Suppressor macrophage (primary cell): ENCODE measurements at regions not wholly inside any gene's neighbourhood (a gene's known extent, or its start where the extent isn't known, plus 50 kb on each side); places are given as distances from the start of the nearest gene placed in this dataset.

Experiments used
- DNase-seq, 4 experiments: peaks; one replicate each; pipeline ENCODE4 v3.0.0-alpha.2; 2020 to 2022

DNA sequence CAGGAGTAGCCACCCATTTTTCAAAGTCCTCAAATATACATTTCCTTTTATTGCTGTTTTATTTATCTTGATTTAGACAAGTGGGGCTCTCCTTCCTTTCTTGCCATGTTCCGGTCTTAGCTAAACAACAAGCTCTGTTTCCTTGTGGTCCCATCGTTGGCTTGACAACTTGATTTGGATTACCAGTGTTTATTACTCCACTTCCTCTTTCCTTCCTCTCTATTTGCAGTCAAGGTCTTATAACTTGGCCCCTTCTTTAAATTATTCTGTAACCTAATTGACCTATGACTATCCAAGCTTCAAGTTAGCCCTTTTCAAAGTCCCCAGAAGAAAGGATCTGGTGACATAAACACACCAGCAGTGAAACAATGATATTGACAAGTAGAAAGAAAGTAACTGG lies 130.6 kb upstream of the STT3B start:
- peak; percentile 9 to 53 (median 26) for DNase-seq

DNA sequence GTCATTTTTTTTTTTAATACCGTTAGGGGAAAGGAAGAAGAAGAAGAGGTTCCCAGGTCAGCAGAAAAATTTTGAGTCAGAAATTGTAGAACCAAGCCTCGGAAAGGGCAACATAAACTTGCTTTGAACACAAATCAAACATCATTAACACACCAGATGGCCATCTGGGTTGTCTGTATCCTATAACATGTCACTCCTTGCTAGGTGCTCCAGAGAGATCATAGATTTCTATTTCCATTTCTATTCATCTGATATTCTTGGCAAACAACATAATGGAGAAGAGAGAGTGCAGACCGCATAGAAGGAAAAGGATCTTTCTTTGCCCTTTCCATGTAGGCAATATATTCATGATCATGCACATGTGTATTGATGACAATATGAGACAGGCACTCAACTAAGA lies 129.5 kb upstream of the STT3B start:
- no peak for DNase-seq

DNA sequence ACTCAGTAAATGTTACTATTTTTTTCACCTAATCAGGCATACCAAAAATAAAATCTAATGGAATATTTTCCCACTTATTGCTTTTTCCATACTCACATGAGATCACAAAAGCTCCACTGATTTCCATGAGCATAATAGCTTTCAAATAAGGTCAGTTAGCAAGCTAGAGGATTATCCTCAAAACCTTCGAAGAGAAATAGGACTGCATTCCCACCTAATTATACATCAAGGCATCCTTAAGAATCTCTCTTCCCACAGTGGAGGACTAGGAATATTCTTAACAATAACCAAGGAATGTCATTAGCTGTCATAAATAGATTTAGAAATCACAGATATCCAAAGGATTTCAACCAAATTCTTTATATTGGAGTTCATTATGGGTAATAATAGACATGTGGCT lies 127.9 kb upstream of the STT3B start:
- no peak for DNase-seq

DNA sequence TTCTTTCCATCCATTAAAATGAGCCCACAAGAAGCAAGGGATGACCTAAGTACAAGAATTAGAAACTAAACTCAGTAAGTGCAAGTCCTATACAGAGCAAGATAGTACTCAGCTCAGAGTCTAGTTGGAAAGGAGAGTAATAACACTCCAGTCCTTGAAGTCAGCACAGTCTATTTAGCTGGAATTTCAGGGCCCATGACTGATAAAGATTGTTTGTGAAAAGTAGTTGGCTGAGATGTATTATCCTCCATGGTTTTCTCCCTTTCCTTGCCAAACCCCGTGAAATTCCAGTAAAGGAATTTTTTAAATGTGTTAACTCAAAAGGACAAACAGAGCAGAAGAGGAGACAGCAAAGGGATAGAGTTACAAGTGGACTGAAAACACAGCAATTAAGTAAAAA lies 127.2 kb upstream of the STT3B start:
- DNase-seq, result no peak

DNA sequence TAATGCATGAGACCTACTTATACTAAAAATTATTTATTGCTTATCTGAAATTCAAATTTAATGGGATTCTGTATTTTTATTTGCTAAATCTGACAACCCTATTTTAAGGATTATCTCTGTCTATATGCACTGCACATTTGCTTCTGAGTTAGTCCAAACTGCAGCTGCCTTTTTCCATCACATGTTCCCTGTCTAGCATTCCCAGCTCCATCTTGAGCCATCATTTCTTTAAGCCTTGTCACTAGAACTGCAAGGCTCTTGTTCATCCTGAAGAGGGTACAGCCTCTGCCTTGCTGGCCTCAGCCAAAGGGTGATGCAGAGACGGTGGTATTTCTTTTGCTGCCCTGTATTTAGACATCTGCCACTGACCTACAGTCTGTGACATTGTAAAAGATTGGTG lies 125.8 kb upstream of the STT3B start:
- no peak for DNase-seq

DNA sequence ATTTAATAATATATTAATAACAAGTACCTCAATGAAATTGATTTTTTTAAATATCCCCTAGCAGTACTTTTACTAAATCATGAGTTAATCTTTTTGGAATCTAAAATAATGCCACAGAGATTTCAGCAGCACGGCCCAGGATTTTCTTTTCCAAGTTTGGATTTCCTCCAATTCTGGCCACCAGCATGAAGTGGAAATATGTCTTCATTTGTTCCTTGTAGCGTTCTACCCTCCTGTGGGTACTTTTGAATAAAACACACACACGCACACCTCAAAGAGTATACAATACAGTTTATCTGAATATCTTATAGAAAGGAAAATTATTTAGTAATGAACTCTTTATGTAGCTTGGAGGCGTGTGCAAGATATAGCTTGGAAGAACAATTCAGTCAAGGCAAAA lies 125.1 kb upstream of the STT3B start:
- DNase-seq, result no peak

DNA sequence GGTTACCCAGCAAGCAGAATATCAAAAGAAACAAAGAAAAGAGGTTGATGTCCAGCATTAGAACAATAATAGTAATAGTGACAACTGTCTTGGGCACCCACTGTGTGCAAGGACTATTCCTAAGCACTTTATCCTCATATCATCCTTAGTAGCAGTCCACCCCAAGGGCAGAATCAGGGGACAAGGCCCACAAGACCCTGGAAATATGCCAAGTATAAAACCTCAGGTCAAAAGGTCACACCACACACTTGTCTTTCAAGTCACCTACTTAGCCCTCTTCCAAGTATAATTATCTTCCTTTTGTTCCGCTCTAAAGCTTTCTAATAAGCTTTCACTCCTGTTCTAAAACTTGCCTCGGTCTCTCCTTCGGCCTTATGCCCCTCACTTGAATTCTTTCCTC lies 124.0 kb upstream of the STT3B start:
- no peak for DNase-seq

DNA sequence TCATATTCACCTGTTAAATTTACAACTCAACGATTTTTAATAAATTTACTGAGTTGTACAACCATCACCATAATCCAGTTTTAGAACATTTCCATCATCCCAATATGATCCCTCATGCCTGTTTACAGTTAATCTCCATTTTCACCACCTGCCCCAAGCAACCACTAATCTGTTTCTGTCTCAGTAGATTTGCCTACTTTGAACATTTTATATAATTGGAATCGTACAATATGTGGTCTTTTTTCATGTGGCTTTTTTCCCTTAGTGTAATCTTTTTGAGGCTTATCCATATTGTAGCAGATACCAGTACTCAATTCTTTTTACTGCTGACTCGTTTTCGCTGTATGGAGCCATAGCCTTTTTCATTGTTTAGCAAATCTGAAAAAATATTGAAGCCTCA lies 123.3 kb upstream of the STT3B start:
- DNase-seq, result no peak

DNA sequence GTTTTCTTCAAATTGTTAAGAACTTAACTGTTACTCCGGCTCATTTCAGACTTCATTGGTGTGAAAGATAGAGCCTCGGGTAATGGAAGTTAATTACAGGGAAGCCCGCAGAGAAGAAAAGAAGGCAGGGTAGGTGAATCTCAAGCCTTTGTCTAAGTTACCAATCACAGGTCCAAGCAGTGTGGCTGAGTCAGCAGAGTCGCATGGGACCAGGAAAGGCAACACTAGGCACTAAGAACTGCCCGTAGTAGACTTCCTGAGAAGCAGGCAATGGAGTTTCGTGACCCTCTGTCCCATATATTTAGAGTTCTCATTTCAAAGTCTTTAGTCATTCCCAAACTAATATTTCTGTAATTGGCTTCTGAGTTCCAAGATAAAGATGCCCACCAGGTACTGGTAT lies 122.9 kb upstream of the STT3B start:
- DNase-seq, result no peak

DNA sequence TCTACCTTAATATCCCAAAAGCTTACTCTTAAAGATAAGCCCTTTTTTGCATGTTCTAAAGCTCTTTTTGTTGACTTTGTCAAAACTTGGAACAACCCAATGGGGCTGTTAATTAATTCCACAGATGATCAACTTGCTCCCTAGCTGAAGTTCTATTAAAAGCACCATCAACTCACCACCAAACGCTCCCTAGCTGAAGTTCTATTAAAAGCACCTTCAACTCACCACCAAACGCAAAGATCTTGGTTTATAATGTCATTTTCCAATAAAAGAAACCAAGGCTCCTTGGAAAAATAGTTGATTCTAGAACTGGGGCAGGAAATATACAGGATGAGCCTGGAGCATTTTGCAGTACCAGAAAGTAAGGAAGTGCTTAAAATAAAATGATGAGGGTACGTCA lies 122.3 kb upstream of the STT3B start:
- no peak for DNase-seq

DNA sequence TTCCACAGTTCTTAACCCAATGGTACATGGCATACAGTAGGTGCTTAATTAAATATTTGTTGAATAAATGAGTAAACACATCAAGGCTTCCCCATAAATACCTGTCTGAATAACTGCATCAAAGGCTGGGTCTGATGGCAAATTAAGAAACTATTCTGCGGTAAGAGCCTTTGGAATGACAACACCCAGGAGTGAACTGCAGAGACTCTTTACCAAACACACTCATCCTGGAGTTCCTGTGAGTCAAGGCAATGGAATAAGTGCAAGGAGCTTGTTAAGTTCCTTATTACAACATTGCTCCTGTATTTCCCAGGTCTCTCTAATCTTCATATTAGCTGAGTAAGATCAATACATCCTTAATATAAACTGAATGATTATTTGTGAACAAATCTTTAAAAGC lies 119.9 kb upstream of the STT3B start:
- DNase-seq, result no peak

DNA sequence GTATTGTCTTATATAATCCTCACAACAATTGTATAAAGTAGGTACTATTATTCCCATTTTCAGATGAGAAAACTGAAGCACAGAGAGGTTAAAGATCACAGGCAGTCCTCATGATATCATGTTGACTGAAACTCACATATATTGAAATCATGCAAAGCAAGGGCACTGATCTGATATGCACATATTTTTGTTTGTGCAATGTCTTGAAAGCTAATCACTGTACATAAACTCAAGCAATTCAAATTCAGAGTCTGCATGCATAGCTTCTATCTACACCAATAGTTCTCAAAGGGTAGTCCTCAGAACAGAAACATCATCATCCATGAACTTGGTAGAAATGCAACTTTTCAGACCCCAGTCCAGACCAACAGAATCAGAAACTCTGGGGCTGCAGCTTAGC lies 119.2 kb upstream of the STT3B start:
- DNase-seq, result no peak

DNA sequence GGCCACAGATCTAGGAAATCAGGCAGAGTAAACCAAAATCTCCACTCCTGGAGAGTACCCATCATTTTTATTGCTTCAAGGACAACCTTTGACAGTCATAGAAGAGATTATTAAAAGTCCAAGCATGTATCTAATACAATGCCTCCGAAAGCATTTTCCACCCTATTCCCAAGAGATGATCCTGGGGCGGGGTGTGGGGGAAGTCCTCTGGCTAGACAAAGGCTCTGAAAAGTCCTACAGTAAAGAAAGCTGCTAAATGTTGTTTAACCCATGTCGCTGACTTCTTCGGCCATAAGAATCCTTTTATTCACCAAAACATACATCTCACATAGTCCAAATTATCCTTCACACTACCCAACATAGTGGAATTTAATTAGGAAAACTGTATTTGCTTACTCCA lies 115.7 kb upstream of the STT3B start:
- no peak for DNase-seq

DNA sequence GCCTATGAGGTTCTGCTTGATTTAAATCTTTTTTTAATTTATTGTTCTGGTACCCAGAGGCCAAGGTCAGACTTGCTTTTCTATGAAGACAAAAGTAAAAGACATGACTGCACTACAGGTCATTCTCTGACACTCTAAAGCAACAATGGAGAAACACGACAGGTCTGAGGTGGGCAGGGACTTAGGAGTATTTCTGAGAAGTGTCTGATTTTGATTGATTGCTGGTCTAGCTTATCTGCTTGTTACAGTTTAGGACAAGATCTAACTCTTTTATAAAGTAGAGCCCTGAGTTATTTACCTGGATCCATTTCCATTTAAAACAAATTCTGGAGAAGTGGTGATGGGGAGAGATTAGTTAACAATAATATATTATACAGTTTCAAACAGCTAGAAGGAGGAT lies 115.2 kb upstream of the STT3B start:
- no peak for DNase-seq

DNA sequence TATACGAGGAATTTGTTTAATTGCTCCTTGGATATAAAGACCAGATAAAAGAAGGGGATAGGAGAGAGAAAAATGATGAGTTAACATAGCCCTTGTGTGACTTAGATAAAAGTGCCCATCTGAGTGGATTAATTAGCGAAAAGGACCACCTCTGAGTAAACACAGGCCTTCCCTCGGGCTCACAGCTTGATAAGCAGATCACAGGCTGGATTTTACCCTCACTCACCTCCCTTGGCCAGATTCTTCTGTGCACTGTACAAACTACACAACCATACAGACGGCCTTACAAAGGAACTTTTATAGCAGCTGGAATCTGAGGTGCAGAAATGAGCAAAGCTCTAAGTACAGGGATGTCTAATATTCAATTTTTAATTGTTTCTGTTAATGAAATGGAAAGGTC lies 112.4 kb upstream of the STT3B start:
- DNase-seq, result no peak

DNA sequence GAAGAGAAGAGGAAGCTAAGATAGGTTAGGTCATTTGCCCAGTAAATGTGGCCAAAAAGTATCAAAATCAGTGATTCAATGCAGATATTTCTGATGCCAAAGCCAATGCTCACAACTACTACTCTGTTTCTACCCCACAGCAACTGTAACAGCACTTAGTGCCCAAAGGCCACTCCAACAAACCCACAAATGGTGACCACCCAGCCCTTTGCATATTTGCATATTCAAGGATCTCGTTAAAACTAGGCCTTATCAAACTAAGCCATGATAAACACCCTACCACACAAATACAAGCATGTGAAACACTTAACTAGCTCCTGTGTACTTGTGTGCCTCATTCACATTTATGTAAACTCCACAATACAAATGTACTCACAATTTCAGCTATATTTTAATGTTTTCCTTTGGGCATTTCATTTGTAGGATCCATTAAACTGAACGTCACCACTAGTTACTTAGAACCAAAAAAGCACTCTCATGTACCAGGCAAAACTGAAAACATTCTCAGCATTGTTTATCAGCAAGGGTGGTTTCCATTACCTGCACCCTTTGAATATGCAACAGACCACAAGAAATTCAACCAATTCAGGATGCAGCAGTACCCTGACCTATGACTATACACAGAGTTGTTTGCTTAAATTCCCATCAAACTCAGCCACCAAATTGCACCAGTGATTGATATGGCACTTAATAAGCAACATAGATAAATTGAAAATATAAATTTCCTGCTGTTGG lies 111.2 kb upstream of the STT3B start:
- no peak for DNase-seq

DNA sequence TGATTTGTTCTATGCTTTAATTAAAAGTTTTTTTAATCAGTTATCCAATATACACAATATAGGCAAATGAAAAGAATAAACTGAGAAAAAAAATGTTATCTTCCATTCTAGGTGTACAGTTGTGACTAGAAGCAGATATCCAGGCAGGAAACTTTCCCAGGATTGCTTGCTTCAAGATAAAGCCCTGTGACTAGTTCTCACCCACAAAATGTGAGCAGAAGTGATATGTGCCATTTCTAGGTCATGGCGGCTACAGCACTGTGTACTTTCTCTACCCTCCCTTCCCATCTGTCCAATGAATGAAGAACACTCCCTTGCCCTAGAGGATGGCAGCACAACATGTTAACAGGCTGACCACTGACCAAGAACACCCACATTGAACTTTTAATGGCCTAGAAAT lies 110.5 kb upstream of the STT3B start:
- DNase-seq, result no peak

DNA sequence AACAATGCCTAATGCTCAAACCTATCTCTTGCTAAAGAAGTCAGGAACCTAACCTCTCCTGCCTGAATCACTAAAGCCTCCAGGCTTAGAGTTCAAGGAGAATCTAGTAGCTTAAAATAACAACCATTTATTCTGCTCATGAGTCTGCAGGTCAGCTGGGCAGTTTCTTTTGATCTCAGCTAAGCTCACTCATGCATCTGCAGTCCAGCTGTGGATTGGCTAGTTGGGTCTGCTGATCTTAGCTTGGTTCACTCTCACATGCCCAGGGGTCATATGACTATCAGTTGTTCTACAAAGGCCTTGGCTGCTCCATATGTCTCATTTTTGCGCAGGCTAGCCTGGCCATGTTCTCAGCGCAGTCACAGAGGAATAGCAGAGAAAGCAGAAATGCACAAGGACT lies 109.2 kb upstream of the STT3B start:
- peak; percentile 1 to 31 (median 13) for DNase-seq

DNA sequence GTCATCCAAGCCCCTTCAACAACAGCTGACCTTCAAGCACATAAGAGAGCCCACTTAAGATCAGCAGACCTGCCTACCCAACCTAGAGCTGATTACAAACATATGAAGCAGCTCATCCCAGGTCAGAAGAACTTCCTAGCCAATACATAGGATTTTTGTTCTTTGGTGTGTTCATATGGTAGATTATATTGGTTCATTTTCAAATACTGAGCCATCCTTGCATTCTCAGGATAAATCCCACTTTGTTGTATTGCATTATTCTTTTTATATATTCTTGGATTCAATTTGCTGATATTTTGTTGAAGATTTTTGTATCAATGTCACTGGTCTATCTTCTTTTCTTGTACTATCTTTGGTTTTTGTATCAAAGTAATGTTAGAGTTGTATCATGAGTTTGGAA lies 107.3 kb upstream of the STT3B start:
- DNase-seq, result no peak

DNA sequence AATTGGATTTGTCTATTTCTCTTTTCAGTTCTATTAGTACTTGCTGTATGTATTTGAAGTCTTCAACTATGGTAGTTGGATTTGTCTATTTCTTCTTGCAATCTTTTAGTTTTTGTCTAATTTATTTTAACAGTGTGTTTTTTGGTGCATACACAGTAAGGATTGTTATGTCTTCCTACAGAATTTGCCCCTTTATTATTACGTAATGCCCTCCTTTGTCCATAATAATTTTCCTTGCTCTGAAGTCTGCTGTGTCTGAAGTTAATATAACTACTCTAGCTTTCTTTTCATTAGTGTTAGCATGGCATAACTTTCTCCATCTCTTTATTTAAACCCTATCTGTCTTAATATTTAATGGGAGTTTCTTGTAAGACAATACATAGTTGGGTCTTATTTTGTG lies 105.1 kb upstream of the STT3B start:
- DNase-seq, result no peak

DNA sequence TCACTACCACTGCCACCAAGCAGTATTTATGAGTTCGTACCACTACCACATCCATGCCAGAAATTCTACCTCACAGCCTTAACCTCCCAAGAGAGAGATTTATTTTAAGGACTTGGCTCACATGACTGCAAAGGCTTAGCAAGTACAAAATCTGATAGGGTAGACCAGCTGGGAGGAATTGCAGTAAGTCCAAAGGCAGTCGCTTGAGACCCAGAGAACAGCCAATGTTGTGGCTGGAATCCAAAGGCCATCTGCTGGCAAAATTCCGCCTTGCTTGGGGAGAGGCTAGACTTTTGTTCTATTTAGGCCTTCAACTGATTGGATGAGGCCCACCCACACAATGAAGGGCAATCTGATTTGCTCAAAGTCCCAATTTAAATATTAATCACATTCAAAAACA lies 101.4 kb upstream of the STT3B start:
- no peak for DNase-seq

DNA sequence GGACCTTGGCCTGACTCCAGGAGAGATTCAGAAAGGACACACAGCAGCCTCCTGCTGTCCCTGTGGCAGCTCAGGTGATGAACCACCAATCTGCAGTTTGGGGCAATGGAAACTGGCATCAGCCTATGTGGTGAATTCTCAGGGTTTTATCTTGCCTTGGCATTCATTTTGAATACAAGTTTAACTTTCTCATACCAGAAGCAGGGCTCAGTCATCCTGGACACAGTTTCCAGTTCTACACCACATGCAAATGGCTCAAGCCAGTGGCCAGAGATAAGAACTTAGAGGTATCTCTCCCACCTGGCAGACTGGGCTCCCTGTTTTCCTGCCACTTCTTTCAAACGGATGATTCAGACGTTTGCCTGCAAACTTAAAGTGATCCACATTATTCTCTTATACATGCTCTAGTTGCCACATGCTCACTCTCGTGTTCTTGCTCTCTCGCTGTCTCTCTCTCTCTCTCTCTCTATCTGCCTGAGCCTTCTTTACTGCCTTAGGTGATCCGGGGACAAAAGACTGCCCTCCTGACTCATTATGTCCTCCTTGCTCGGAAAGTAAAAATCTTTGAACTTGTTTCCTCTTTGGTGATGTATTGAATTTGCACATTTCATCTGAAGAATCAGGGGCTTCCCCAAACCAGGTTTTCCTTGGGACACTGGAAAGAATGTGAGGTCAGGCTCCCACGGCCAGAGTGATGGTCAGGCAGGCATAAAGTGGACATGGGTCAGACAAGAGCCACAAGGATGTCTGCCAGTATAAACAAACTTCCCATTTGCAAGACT lies 99.6 kb upstream of the STT3B start:
- DNase-seq, result no peak

DNA sequence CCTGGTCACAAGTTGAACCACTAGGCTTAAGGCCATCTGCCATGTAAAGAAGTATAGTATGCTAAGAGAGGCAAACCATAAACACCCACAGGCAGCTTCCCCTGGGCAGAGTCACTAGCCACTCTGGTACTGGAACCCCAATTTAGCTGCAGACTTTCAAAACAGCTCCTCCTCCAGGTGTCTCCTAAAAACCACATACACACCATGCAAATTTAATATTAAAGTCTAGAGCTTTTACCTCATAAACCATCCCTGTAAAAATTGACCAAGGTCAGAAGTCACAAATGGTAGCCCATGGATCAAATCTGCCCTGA lies 99.1 kb upstream of the STT3B start:
- DNase-seq, result peak in 1 of 4 experiments; percentile 4

DNA sequence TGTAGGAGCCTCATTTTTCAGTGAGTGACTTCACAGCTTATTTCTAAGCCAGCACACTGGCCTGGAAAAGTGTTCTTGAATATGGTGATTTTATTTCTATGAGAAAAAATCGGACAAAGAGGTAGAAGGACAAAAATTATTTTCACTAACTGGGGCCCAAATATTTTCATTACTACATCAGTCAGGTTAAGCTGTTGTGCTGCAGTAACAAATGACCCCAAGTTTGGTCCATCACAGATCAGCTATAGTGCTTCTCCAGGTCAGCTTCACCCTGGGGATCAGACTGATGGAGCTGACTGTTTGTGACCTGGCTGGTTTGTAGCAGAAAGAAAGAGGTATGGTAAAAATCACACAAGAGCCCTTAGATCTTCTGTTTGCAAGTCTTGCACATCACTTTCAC lies 97.9 kb upstream of the STT3B start:
- no peak for DNase-seq

DNA sequence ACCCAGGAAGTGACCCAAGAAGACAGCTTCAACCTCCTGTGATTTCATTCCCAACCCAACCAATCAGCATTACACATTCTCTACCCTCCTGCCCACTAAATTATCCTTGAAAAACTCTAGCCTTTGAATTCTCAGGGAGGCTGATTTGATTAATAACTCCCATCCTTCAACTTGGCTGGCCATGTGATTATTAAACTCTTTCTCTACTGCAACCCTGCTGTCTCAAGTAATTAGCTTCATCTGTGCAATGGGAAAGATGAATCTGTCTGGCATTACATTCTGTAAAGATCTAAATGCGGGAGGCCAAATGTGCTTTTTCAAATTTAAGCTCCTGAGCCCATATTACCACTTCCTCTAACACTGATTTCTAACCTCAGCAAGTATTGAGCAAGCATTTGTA lies 95.9 kb upstream of the STT3B start:
- no peak for DNase-seq
